GM12878 (cell line): ENCODE measurements at regions not wholly inside any gene's neighbourhood (a gene's known extent, or its start where the extent isn't known, plus 50 kb on each side); places are given as distances from the start of the nearest gene placed in this dataset.

Source experiments
- ATAC-seq: fragments of 200-7000 bp; cut with Tn5 transposase; 3 replicates; pipeline ENCODE4 v1.9.1; 2020; ENCODE audit warnings: mild to moderate bottlenecking, moderate library complexity
- BruUV-seq: library from RNA; stranded (reverse); fragments of 400-500 nt; replicated peaks from 2 replicates; lab custom pipeline; 2021; lab: Mats Ljungman, UMichigan
- CTCF ChIA-PET: fragments of 300-600 bp; sonication (Branson Sonifier 250); formaldehyde crosslinking; extraction: SDS; loops from one replicate; lab custom pipeline; 2021; ENCODE audit warnings: inconsistent platforms; lab: Yijun Ruan, JAX
- POLR2A ChIA-PET: fragments of 350-600 bp; formaldehyde crosslinking; extraction: SDS; loops from one replicate; lab custom pipeline; 2021; ENCODE audit warnings: inconsistent platforms; lab: Charles Lee
- RAD21 ChIA-PET: fragments of 300-600 bp; sonication (Branson Sonifier 250); formaldehyde crosslinking; loops from one replicate; lab custom pipeline; 2023; ENCODE audit warnings: antibody characterized with exemption; ENCODE audit not compliant: unreplicated experiment; lab: Charles Lee
- SMC1A ChIA-PET: fragments of 300-600 bp; sonication (Branson Sonifier 250); formaldehyde crosslinking; loops from one replicate; lab custom pipeline; 2023; ENCODE audit not compliant: unreplicated experiment, uncharacterized antibody; lab: Charles Lee
- DNase-seq: peaks from one replicate; pipeline ENCODE4 v3.0.0-alpha.2; 2011; ENCODE audit warnings: low read depth, low spot score
- FAIRE-seq: peaks from 3 replicates; lab custom pipeline; 2011; peaks lifted over from hg19 to GRCh38; lab: Jason Lieb, UNC
- H2AFZ ChIP-seq: 2 replicates; pipeline ENCODE4 v1.6.0; 2011; ENCODE audit warnings: low read depth, low read length, control low read depth; ENCODE audit not compliant: control insufficient read depth
- H3K27ac ChIP-seq: 2 replicates; pipeline ENCODE4 v1.5.1; 2011; ENCODE audit warnings: control low read depth; ENCODE audit not compliant: control insufficient read depth, insufficient read depth
- H3K27me3 ChIP-seq, 2 experiments: replicated peaks in 1 of 2; 2 replicates each; pipeline versions ENCODE4 v1.6.0 to v1.6.1; 2011; ENCODE audit warnings: low read length in 1 of 2; ENCODE audit not compliant: control insufficient read depth in 2 of 2, insufficient read depth in 2 of 2
- H3K36me3 ChIP-seq, 2 experiments: 2 replicates each; pipeline ENCODE4 v1.5.1; 2011; ENCODE audit warnings: low read length in 1 of 2; ENCODE audit not compliant: control insufficient read depth in 2 of 2, insufficient read depth in 2 of 2
- H3K4me1 ChIP-seq: 2 replicates; pipeline ENCODE4 v1.6.1; 2011; ENCODE audit warnings: mild to moderate bottlenecking, low read length, moderate library complexity, mixed read lengths; ENCODE audit not compliant: control insufficient read depth, insufficient read depth
- H3K4me2 ChIP-seq: 2 replicates; pipeline ENCODE4 v1.6.0; 2011; ENCODE audit warnings: control low read depth; ENCODE audit not compliant: control insufficient read depth, insufficient read depth
- H3K4me3 ChIP-seq: fragments of 200-600 bp; sonication (generic); 2 replicates; pipeline ENCODE4 v1.5.1; 2016
- H3K79me2 ChIP-seq: 2 replicates; pipeline ENCODE4 v1.6.0; 2011; ENCODE audit warnings: low read length; ENCODE audit not compliant: control insufficient read depth, insufficient read depth
- H3K9ac ChIP-seq: 2 replicates; pipeline ENCODE4 v1.8.0; 2011; ENCODE audit warnings: low read length, control low read depth, mixed read lengths; ENCODE audit not compliant: control insufficient read depth, insufficient read depth
- H3K9me3 ChIP-seq: replicated peaks from 3 replicates; pipeline ENCODE4 v1.5.1; 2011; ENCODE audit warnings: mild to moderate bottlenecking, low read length; ENCODE audit not compliant: control insufficient read depth, insufficient read depth
- H4K20me1 ChIP-seq: 2 replicates; pipeline ENCODE4 v1.6.0; 2011; ENCODE audit not compliant: control insufficient read depth, insufficient read depth
- NR2F1 ChIP-seq: fragments of 450-650 bp; conservative IDR thresholded peaks from 2 replicates; pipeline ENCODE4 v1.6.1; 2017; ENCODE audit warnings: mild to moderate bottlenecking
- RAD21 ChIP-seq: IDR thresholded peaks from 2 replicates; pipeline ENCODE4 v1.6.1; 2011; ENCODE audit warnings: mild to moderate bottlenecking, low read depth, low read length, moderate library complexity; ENCODE audit not compliant: insufficient read depth
- SIX5 ChIP-seq: IDR thresholded peaks from 2 replicates; pipeline ENCODE4 v1.6.1; 2011; ENCODE audit warnings: mild to moderate bottlenecking, low read depth, low read length, moderate library complexity; ENCODE audit not compliant: severe bottlenecking
- WGBS: methylation state at CpG from one replicate; pipeline ENCODE4 v1.1.6; 2016; ENCODE audit warnings: low lambda C conversion rate; ENCODE audit not compliant: insufficient replicate concordance, insufficient coverage; ENCODE audit errors: missing lambda C conversion rate; 5-methylcytosine and 5-hydroxymethylcytosine counted together
- in situ Hi-C: fragments of 300-500 bp; cut with MboI; formaldehyde crosslinking; loops from 9 replicates; pipeline ENCODE4 v1.14.3; 2018; ENCODE audit warnings: mixed read lengths
- intact Hi-C: fragments of 100-400 bp; cut with micrococcal nuclease; formaldehyde crosslinking; loops from one replicate; pipeline ENCODE4 v1.14.2; 2022; ENCODE audit not compliant: unreplicated experiment
- TF ChIP-seq, protein P1 (sequence below): IDR thresholded peaks from 2 replicates; pipeline ENCODE4 v1.6.1; 2012; ENCODE audit warnings: low read depth, low read length, improper control_type of control experiment
- TF ChIP-seq, protein P2 (sequence below): fragments of 450-650 bp; formaldehyde crosslinking; IDR thresholded peaks from 2 replicates; pipeline ENCODE4 v1.4.0; 2020; ENCODE audit warnings: mild to moderate bottlenecking, moderate library complexity

DNA sequence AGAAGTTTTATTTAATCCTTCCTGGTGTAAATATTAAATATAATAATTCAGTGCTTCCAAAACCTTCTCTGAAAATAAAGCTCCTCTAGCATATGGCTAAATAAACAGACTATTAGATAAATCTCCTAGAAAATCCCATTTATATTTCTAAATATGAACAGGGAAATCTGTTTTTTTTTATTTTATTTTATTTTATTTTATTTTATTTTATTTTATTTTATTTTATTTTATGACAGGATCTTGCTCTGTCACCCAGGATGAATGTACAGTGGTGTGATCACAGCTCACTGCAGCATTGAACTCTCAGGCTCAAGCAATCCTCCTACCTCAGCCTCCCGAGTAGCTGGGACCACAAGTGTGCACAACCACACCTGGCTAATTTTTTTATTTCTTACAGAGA lies 673.5 kb downstream of the IRS1 start:
- intact Hi-C loops = no loop called here
- no peak for TF ChIP-seq SIX5
- RAD21 ChIA-PET = no interaction called here
- DNase-seq (no peak), ATAC-seq (no peak), FAIRE-seq (no peak)
- Histone ChIP-seq H3K36me3 (no peaks in the 10 kb centered on the region), H3K4me2 (no peak overlapping the region), H3K27ac (no peak overlapping the region), H3K4me1 (no peaks in the 10 kb centered on the region), H3K9me3 (no peaks in the 10 kb centered on the region), H3K9ac (no peak overlapping the region), H3K27me3 (no peaks in the 10 kb centered on the region), H3K79me2 (no peaks in the 10 kb centered on the region), H4K20me1 (no peaks in the 10 kb centered on the region), H2AFZ (no peak overlapping the region), H3K4me3 (no peak overlapping the region)
- 0% methylated on average over 1 of the region's 1 CpG for WGBS
- SMC1A ChIA-PET = interaction anchor here (1.1 kb wide), 1 partner anchor 8 kb away, joined by 3 read pairs; no protein-coding TSS in a partner anchor
- no TSS peak for BruUV-seq
- CTCF ChIA-PET = interaction anchor here (1.0 kb wide), 1 partner anchor 13 kb away, joined by 4 read pairs; no protein-coding TSS in a partner anchor
- in situ Hi-C loops = no loop called here
- POLR2A ChIA-PET = no interaction called here

GRCh38 chr2:226125176-226125883 lies 674.3 kb downstream of the IRS1 start:
- intact Hi-C loops (no loop called here), in situ Hi-C loops (no loop called here)
- 3% methylated on average over 7 of the region's 7 CpGs for WGBS
- Histone ChIP-seq H3K4me1 (no peaks in the 10 kb centered on the region), H3K4me3 (no peak overlapping the region), H3K9me3 (no peaks in the 10 kb centered on the region), H3K9ac (no peak overlapping the region), H3K79me2 (no peaks in the 10 kb centered on the region), H3K4me2 (no peak overlapping the region), H3K27me3 (no peaks in the 10 kb centered on the region), H2AFZ (no peak overlapping the region), H3K27ac (no peak overlapping the region), H4K20me1 (no peaks in the 10 kb centered on the region), H3K36me3 (no peaks in the 10 kb centered on the region)
- POLR2A ChIA-PET = no interaction called here
- BruUV-seq = no TSS peak
- ATAC-seq (no peak), FAIRE-seq (no peak), DNase-seq (no peak)
- RAD21 ChIA-PET = no interaction called here
- CTCF ChIA-PET = interaction anchor here (0.9 kb wide), 1 partner anchor 21 kb away, joined by 3 read pairs; no protein-coding TSS in a partner anchor
- SMC1A ChIA-PET = no interaction called here
- no peak for TF ChIP-seq NR2F1
- TF ChIP-seq, protein P1, sequence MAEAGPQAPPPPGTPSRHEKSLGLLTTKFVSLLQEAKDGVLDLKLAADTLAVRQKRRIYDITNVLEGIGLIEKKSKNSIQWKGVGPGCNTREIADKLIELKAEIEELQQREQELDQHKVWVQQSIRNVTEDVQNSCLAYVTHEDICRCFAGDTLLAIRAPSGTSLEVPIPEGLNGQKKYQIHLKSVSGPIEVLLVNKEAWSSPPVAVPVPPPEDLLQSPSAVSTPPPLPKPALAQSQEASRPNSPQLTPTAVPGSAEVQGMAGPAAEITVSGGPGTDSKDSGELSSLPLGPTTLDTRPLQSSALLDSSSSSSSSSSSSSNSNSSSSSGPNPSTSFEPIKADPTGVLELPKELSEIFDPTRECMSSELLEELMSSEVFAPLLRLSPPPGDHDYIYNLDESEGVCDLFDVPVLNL = no peak
- TF ChIP-seq, protein P2, sequence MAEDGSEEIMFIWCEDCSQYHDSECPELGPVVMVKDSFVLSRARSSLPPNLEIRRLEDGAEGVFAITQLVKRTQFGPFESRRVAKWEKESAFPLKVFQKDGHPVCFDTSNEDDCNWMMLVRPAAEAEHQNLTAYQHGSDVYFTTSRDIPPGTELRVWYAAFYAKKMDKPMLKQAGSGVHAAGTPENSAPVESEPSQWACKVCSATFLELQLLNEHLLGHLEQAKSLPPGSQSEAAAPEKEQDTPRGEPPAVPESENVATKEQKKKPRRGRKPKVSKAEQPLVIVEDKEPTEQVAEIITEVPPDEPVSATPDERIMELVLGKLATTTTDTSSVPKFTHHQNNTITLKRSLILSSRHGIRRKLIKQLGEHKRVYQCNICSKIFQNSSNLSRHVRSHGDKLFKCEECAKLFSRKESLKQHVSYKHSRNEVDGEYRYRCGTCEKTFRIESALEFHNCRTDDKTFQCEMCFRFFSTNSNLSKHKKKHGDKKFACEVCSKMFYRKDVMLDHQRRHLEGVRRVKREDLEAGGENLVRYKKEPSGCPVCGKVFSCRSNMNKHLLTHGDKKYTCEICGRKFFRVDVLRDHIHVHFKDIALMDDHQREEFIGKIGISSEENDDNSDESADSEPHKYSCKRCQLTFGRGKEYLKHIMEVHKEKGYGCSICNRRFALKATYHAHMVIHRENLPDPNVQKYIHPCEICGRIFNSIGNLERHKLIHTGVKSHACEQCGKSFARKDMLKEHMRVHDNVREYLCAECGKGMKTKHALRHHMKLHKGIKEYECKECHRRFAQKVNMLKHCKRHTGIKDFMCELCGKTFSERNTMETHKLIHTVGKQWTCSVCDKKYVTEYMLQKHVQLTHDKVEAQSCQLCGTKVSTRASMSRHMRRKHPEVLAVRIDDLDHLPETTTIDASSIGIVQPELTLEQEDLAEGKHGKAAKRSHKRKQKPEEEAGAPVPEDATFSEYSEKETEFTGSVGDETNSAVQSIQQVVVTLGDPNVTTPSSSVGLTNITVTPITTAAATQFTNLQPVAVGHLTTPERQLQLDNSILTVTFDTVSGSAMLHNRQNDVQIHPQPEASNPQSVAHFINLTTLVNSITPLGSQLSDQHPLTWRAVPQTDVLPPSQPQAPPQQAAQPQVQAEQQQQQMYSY (CRISPR knock-in tag) = no peak
- no peak for TF ChIP-seq RAD21
